NCI-H524 treated with DMSO at 0.1 percent for 48 hours (cell line): ENCODE measurements at regions not wholly inside any gene's neighbourhood (a gene's known extent, or its start where the extent isn't known, plus 50 kb on each side); places are given as distances from the start of the nearest gene placed in this dataset.
"Not testable (repeated sequence)": the region's sequence is repeated elsewhere in the genome, so short reads cannot be mapped to it uniquely, and the experiment has no call there.

Source experiments
- DNase-seq: peaks from one replicate; lab custom pipeline; 2025; lab: John Stamatoyannopoulos, UW

DNA sequence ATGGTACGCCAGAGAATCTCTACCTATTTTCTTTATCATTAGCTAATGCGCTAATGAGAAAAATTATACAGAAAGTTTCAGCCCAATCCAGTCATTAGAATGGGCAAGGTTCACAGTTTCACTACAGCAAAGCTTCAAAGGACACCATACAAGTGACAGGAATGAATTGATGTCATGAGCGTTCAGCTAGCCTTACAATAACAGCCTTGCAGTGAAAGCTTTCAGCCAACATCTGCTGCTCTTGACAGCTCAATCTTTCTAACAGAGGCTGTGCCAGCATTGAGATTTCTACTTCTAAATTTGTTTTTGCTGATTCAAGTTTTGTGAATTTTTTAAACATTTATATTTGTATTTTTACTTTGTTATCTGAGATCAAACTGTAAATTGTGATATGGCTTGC is 302.4 kb upstream of the FAM174A start:
- no peak for DNase-seq

DNA sequence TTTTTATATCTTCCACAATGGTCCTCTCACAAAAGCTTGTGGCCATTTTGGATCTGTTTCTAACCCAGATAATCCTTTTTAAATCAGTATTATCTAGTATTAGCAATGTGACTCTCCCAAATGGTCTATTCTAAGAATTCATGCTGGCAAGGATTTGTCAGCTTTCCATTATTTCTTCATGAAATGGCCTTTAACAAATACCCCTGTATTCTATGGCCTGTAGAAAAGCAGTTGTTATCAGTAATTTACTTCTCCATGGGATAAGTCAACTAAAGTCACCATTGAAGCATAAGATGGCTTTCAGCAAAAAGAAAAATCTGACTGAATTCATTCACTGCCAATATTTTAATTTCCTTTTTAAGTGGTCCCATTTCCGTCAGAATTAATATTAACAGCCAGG is 346.4 kb upstream of the FAM174A start:
- no peak for DNase-seq

DNA sequence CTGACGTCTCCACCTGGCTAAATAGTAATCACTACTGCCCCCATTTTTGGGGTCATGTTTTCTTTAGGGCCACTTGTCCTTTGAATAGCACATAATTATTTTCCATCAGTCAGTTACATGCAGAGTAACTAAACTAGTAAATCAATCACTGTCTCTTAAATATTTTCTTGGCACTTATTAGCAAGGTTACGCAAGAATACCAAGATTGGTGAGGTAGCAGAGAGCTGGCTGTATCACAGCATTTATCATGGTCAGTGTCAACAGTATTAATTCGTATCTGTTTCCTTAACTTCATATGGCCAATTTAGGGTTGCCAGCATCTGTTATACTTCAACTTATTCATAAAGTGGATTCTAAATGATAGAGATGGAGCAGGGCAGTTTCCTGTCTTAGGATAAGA is 346.8 kb upstream of the FAM174A start:
- DNase-seq, result no peak

DNA sequence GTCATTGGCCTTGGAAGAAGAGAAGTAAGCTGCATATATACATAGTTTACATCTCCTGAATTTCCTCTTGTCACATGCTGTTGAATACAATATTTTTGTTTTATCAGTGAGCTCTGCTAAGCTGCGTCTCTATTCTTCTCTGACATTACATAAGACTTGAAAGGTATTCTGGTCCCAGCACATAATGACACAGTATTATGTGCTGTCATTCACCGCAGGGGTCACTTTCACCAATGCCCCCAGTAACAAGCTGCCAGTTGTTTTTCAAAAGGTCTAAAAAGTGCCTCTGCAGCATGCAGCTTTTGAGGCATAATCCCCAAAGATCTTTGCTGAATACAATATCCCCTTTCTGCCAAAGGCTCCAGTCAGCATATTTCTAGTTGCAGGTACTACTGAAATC is 349.0 kb upstream of the FAM174A start:
- no peak for DNase-seq

DNA sequence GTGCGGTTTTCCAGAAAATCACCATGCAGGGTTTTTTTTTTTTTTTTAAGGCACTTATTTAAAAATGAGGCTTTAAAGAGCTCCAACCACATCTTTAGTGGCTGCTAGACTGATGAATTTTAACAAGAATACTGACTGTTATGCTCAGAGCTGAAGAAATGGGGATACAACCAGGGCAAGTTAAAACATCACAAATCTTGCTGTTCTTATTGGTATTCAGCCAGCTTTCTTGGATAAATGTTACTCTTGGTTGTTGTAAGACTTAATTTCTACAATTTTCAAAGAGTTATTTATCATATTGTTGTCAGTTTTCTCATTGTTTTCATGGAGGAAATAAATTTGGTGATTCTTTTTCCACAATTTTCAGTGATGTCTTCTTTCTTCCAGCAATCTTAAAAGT is 352.8 kb upstream of the FAM174A start:
- no peak for DNase-seq

DNA sequence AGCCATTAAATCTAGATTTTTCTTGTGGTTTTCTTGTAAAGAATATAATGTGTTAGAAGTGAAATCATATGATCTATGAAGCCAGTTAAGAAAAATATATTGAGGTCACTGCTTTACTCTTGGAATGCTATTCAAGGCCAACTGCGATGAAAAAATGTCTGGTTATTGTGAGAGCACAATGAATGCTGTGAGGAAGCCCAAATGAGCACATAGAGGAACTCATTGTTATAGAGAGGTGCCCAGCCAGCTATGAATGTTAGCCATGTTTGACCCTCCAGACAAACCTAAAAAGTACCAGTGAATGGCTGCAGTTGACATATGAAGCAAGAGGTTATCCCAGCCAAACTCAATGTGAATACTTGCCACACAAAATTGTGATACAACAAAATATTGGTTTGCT is 359.8 kb upstream of the FAM174A start:
- no peak for DNase-seq

DNA sequence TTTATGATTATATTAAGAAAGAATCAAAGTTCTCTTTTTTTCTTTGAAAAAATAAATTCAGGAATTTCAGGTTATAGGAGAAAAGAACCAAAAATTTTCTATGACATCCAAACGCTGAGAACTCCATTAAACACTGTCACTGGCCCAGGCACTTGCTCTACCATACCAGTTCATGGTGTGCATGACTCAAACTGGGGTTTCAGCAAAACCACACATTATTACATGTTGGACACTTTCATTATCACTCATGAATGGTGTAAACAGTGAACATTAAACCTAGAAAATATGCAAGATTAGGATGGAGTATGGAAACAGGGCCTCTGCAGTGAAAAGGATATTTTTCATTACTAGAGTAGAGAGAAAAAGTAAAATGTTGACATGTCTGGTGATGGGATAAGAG is 369.9 kb upstream of the FAM174A start:
- DNase-seq, result no peak

DNA sequence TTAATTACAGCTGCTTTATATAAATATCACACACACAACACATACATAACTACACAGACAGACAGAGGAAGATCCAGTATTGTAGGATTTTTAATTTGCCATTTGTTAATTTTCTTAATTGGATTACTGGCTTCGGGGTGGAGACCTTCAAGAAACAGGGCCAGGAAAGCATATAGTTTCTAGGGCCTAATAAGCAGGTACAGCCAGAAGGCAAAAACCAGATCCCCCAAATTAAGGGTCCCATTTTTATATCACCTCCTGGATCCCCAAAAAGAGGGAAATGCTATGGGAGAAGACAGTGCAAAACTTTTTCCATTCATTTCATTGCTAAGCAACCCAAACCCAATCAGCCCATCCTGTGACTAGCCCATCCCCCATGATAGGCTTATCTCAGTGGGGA is 373.3 kb upstream of the FAM174A start:
- no peak for DNase-seq

DNA sequence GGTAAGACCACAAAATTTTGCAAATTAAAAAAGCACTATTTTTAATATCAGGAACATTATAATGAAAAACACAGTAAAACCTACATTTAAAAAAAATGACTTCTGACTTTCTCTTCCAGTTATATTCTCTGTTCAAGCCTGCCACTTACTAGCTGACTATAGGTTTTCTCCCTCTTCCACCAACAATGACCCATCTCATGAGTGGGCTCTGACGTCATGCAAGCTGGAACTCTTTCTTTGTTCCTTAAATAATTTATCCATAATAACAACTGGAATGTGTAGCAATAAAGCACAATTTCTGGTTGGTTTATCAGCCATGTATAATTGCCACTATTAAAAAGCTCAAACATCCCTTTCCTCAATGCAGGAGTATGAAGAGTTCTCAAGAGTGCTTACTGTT is 378.1 kb upstream of the FAM174A start:
- no peak for DNase-seq

DNA sequence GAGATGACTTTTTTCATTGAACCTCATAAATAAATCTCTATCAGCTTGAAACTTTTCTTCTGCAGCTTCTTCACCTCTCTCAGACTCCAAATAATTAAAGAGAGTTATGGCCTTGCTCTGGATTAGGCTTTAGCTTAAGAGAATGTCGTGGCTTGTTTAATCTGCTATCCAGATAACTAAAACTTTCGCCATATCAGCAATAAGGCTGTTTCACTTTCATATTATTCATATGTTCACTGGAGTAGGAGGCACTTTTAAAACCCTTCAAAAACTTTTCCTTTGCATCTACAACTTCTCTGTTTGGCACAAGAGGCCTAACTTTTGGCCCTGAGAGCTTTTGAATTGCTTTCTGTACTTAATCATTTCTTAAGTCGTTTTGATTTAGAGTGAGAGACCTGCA is 386.9 kb upstream of the FAM174A start:
- DNase-seq, result no peak

DNA sequence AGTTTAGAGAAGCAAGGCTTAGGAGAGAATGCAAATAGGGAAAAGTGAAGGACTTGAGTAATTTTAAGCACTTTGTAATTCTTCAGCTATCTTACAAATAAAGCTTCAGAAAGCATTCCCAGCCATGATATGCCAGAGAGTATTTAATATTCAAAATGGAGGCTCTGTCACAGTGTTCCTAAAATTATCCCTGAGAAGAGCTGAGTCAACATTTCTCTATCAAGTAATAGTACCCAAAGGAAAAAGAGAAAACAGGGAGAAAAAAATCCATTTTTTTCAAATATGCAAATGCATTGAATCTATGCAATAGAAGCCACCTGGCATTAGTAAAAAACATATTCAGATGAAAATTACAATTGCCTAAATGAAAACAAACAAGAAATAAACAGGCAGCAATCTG is 392.6 kb upstream of the FAM174A start:
- no peak for DNase-seq

DNA sequence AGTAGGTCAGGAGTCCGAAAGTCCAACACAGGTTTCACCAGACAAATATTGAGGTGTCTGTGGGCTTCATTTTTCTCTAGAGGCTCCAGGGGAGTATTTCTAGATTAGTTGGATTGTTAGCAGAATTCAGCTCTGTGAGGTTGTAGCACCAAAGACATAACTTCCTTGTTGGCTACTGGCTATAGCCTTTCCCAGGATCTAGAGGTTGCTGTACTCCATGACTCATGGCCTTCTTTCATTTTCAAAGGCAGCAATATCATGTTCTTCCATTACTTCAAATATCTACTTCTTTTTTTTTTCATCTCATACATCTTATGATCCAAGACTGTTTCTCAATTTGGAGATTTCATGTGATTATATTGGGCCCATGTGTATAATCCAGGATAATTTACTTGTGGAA is 404.0 kb upstream of the FAM174A start:
- DNase-seq, result no peak

DNA sequence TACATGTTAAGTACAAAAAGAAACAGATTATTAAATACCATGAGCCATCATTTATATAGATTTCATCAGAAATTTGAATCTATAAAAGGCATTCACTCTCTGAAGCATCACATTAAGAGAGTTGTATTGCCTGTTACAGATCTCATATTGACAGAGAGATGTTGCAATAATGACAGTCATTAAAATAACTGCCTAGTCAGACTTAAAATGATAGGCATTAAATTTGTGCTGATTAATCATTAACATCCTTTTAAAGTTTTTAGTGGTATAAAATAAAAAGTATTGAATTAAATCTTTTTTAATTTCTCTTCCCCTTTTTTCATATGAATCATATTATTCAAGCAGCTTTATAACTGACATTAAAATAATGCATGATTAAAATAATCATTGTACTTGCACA is 404.9 kb upstream of the FAM174A start:
- DNase-seq, result no peak

DNA sequence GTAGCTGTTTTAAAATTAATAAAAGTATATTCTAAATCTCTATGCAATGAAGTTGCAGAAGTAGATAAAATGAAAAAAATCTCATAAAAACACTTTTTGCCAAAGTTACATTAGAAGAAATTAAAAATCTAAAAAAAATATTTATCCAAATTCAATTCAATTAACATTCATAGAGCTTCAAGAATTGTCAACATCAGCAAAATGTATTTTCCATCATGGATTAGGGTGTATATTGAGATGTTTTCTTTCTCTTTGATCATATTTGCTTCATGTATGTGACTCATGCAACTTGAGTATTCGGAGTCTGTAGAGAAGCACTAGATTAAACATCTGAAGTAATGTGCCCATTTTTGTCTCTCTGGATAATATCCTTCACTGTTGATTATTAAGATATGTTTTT is 415.3 kb upstream of the FAM174A start:
- DNase-seq, result no peak

DNA sequence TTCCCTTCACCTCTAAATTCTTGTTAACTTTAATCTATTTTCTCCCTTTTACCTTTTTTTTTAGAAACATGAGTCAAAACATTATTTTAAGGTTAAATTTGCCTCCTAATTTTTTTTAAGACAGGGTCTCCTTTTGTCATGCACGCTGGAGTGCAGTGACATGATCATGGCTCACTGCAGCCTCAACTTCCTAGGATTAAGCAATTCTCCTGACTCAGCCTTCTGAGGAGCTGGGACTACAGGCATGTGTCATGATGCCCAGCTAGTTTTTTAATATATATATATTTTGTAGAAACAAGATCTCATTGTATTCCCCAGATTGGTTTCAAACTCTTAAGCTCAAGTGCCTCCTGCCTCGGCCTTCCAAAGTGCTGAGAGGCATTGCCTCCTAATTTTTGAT is 424.7 kb upstream of the FAM174A start:
- DNase-seq, result no peak

DNA sequence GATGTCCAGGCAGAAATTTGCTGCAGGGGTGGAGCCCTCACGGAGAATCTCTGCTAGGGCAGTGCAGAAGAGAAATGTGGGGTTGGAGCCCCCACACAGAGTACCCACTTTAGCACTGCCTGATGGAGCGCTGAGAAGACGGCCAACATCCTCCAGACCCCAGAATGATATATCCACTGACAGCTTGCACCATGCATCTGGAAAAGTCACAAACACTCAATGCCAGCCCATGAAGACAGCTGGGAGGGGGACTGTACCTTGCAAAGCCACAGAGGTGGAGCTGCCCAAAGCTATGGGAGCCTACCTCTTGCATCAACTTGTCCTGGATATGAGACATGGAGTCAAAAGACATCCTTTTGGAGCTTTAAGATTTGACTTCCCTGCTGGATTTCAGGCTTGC is 426.3 kb upstream of the FAM174A start:
- DNase-seq, result no peak

DNA sequence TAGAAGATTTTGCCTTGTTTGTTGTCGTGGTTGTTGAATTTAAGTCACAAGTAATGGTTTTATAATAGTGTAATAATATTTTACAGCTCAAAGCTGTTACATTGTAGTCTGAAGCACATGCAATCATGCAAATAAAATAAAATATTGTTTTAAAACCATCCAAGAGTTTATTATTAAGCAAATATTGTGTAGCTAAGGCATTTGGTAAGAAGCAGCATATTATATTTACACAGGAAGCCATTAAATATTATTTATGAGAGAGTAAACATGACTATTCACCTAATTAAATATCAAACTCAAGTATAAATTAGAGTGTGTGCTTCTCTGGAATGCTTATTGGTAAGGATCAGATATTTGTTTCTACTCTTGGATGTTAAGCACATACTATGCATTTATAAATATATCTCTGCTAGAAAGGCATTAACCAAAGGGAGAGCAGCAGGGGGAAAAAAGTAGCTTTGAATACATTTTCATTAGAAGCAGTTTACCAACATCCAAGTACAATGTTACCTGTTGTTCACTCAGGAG is 431.5 kb upstream of the FAM174A start:
- DNase-seq, result not testable (repeated sequence)

DNA sequence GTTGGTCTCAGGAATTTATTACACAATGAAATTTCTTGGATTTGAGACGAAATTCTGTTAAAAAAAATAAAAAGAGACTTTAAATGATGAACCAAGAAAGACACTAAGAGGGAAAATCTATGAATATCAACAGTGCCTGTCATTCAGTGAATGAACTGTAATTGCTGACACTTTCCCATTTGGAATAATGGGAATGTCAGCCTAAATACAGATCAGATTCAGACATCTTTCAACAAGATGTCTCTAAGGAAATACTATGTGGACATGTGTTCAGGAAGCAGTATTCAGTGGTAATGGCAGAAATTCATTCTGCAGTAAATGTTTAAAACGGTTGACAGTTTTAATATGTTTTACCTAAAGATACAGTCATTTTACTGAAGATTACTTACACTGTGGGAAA is 433.7 kb upstream of the FAM174A start:
- DNase-seq, result not testable (repeated sequence)

DNA sequence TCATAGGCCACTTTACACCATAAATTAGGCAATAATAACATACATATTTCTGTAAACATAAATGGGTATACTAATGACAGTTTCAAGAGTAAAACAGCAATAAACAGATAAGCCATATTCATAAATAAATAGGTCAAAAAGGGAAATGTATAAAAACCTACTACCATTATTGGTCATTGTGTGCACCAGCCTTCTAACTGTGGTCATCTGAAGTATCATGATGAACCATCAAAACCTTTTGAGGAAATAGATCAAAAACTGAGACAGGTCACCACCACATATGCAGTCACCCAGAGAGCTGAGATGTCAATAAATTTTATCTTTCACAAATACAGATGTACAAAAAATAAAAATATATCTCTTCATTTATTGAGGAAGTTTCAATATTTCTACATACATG is 438.8 kb upstream of the FAM174A start:
- DNase-seq, result not testable (repeated sequence)

DNA sequence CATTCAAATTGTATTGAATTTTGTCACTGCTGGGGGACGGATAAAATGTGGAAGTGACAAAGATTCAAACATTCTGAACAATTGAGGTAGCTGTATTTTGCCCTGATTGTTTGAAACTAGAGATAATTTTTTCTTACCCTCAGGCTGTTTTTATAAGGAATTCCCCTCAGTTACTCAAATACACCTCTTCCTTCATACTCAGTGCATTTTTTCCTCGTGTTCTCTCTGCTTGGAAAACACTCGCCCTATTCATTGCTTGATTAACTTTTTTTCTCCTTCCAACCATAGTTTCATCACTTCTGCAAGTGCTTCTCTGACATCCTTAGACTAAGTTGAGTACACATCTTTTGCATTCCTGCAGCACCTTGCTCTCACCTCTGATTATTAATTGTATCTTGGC is 454.5 kb upstream of the FAM174A start:
- DNase-seq, result not testable (repeated sequence)

DNA sequence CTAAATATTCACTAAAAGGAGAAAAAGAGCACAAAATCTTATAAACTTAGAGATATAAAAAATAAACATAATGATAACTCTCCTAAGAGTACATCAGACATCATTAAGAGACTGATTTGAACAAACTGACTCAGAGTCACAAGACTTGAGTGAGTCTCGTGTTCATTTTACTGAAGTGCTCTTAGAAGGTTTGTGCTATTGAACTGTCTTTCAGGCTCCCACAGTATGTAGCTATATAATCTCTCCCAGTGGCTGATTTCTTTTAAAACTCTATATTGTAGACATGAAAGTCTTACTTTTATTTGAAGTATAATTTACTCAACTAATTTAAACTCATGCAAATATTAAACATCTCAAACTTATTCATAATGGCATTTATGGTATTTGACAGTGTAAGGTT is 456.0 kb upstream of the FAM174A start:
- not testable (repeated sequence) for DNase-seq

DNA sequence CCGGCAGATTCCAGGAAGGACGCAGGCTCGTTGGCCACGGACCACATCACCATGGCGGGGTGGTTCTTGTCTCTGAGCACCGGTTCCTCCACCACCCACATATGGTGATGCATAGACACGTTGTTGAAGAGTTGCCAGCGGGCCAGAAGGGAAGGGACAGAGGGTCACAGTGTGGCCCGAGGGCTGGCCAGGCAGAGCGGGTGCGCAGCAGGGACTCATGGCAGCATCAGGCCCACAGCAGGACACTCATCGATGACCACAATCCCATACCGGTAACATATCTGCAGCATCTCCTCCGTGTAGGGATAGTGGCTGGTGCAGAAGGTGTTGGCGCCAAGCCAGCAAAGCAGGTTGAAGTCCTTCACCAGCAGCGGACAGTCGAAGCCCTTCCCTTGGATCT is 469.2 kb upstream of the FAM174A start:
- DNase-seq, result not testable (repeated sequence)

DNA sequence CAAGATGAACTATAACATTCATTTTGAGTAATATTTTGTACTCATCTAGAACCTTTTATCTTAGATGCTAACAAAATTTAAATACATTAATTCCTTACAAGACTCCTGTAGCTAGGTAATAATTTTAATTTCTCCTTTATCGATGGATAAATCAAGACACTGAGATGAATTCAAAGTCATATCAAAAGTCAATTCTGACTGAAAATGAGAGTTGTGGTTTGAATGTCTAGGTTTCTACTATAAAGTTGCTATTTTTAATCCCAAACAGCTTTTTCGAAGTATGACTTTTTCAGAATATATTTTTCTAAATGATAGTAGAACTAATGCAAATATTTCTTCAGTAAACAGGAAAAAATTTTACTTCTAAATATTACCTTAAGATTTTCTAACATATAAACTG is 491.7 kb upstream of the FAM174A start:
- DNase-seq, result no peak

DNA sequence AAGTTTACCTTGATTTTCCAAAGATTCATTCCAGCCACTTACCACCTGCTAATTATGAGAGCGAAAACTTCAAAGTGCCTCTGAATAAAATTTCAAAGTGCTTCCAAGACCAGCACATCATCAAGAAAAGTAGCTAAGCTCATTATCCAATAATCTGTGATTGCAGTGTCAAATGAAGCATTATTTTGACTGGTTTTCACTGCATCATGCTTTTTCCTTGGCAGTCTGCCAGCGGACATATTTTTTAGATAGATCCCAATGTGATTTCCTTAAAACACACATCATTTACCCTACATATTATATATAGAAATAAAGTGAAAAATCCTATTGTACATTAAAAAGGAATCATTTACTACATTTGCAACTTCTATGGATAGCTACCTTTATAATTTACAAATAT is 508.6 kb upstream of the FAM174A start:
- DNase-seq, result no peak

DNA sequence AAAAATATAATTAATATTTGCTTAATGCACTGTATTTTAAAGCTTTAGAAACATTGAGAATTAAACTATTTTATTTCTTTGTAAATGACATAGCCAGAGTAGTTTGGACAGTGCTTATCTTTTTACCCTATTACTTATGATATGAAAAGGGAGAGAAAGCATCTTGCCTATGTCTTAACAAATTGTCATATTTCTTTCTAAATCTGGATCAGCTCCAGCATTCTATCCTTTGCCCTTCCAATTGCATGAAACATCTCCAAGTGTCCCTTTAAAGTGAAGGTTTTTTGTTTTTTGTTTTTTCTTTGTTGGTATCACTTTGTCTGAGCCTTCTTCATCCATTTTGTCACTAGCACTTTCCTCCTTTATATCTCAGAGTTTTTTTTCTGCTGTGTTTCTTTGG is 511.6 kb upstream of the FAM174A start:
- DNase-seq, result no peak
